Stimulated activated CD4-positive, alpha-beta T cell treated with anti-CD3 and anti-CD28 coated beads, Interleukin-4, amount 100 ng/mL, for 1 hour (primary cell): ENCODE measurements at regions not wholly inside any gene's neighbourhood (a gene's known extent, or its start where the extent isn't known, plus 50 kb on each side); places are given as distances from the start of the nearest gene placed in this dataset.

Experiments used
- DNase-seq: peaks from one replicate; pipeline ENCODE4 v3.0.0-alpha.2; 2020

- DNase-seq, result no peak
Observed at GRCh38 chr5:100974082-100974481, 71.0 kb upstream of the ST8SIA4 start.

DNA sequence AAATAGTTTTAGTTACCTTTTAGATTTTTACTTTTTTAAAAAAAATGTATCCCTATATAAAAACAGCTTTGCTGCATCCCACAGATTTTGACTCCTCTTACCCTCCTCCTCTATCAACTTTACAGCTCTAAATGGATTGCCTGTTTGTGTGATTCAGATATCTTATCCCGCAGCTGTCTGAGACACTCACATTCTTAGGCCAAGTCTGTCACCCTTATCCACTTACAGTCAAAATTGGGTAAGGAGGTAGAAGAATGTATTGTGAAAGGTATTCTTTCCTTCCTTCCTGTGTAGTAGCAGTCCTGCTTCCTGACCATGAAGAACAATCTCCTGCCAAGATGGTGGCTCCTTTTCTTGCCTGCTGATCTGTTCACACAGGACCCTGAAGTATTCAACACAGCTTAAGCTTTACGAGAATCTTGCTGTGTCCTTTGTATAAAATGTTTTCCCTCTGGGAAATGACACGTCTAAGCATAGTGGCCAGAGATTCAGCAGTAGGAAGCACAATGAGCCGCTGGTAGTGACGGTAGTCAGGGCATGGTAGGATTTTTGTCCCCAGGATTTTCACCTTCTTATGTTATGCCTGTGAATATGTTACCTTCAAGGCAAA is 67.7 kb upstream of the ST8SIA4 start:
- no peak for DNase-seq

GRCh38 chr5:100965291-100965690 is 62.2 kb upstream of the ST8SIA4 start:
- DNase-seq, result no peak
